ENCODE measurements at regions not wholly inside any gene's neighbourhood (a gene's known extent, or its start where the extent isn't known, plus 50 kb on each side); places are given as distances from the start of the nearest gene placed in this dataset.

- H3K79me2 ChIP-seq (ENCODE audit: control insufficient read depth, insufficient read depth, low read length): no peaks in the 10 kb centered on the region
- TF ChIP-seq EZH2 (IDR thresholded peaks at IDR 0.05; ENCODE audit: borderline replicate concordance, insufficient read depth, low read depth, low read length, poor library complexity, severe bottlenecking) (no peak), CTCF (IDR thresholded peaks at IDR 0.05) (no peak)
- ATAC-seq (ENCODE audit: low read depth): no peak
- H3K27me3 ChIP-seq (replicated peaks in 1 of 4; ENCODE audit: control extremely low read depth in 1 of 4, control insufficient read depth in 3 of 4, insufficient read depth in 4 of 4, low read length in 3 of 4): peaks cover 0 to 6% (median 0%) of the 10 kb centered on the region in 4 experiments
- WGBS (ENCODE audit: insufficient coverage): 84% methylated on average over 7 of the region's 8 CpGs
- Mint-ChIP-seq H3K4me3 (no peak overlapping the region), H3K27ac (no peak overlapping the region), H3K4me1 (no peaks in the 10 kb centered on the region), H3K27me3 (peaks cover 4% of the 10 kb centered on the region), H3K9me3 (ENCODE audit: insufficient read depth) (peaks cover 3% of the 10 kb centered on the region)
- ChIA-PET POLR2A (no interaction called here), CTCF (no interaction called here)
- no peak overlapping the region for H3K27ac ChIP-seq (ENCODE audit: low read length in 2 of 2)
- no peaks in the 10 kb centered on the region for H3K4me1 ChIP-seq (ENCODE audit: control insufficient read depth in 2 of 2, insufficient read depth in 2 of 2, low read length in 2 of 2)
- intact Hi-C loops (cut with micrococcal nuclease): no loop called here
- no peak overlapping the region for H3K9ac ChIP-seq (ENCODE audit: low read length)
- H3K4me3 ChIP-seq (ENCODE audit: control extremely low read depth in 1 of 5, extremely low read depth in 1 of 5, insufficient read depth in 1 of 5, low read depth in 2 of 5, low read length in 4 of 5): no peak overlapping the region
- H2AFZ ChIP-seq (ENCODE audit: insufficient read depth, low read depth, low read length, poor library complexity, severe bottlenecking): no peak overlapping the region
- no peak for DNase-seq
- no peaks in the 10 kb centered on the region for H4K20me1 ChIP-seq (ENCODE audit: control insufficient read depth, insufficient read depth, low read length, poor library complexity, severe bottlenecking)
- no peaks in the 10 kb centered on the region for H3K36me3 ChIP-seq (replicated peaks in 1 of 2; ENCODE audit: control extremely low read depth in 1 of 2, control insufficient read depth in 1 of 2, extremely low read depth in 1 of 2, insufficient read depth in 2 of 2, low read length in 1 of 2)
- H3K4me2 ChIP-seq (replicated peaks; ENCODE audit: low read depth, low read length, poor library complexity, severe bottlenecking): no peak overlapping the region
- peaks cover 0 to 1% (median 0%) of the 10 kb centered on the region in 3 donors for H3K9me3 ChIP-seq (ENCODE audit: control extremely low read depth in 1 of 3, control insufficient read depth in 2 of 3, insufficient read depth in 1 of 3, low read length in 2 of 3)
Measured at GRCh38 chr16:80147026-80147655, 393.7 kb upstream of the DYNLRB2 start.

DNA sequence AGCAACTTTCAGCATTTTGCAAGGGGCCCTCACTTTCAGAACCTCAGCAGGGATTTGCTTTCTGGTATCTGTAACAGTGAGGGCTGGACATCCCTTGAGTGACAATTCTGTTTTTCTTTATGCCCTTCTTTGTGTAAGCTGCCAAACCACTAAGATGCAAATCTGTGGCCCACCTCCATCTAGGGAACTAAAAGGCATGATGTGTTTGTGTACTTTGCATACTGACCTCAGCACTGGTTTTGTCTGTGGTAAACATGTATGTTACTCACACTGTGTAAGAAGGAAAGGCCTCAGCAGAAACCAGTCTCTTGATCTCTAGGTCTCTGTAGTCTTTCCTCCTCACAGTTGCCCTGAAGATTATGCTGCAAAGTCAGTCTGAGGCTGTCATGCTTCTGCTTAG is 396.6 kb upstream of the DYNLRB2 start:
- Histone ChIP-seq H3K27me3 (replicated peaks in 1 of 4; ENCODE audit: control extremely low read depth in 1 of 4, control insufficient read depth in 3 of 4, insufficient read depth in 4 of 4, low read length in 3 of 4) (peaks cover 0 to 6% (median 0%) of the 10 kb centered on the region in 4 experiments), H4K20me1 (ENCODE audit: control insufficient read depth, insufficient read depth, low read length, poor library complexity, severe bottlenecking) (no peaks in the 10 kb centered on the region), H3K4me1 (ENCODE audit: control insufficient read depth in 2 of 2, insufficient read depth in 2 of 2, low read length in 2 of 2) (no peaks in the 10 kb centered on the region), H3K9ac (ENCODE audit: low read length) (no peak overlapping the region), H3K4me2 (replicated peaks; ENCODE audit: low read depth, low read length, poor library complexity, severe bottlenecking) (no peak overlapping the region), H3K79me2 (ENCODE audit: control insufficient read depth, insufficient read depth, low read length) (no peaks in the 10 kb centered on the region), H3K27ac (ENCODE audit: low read length in 2 of 2) (no peak overlapping the region), H2AFZ (ENCODE audit: insufficient read depth, low read depth, low read length, poor library complexity, severe bottlenecking) (no peak overlapping the region), H3K9me3 (ENCODE audit: control extremely low read depth in 1 of 3, control insufficient read depth in 2 of 3, insufficient read depth in 1 of 3, low read length in 2 of 3) (peaks cover 0 to 3% (median 1%) of the 10 kb centered on the region in 3 donors), H3K4me3 (ENCODE audit: control extremely low read depth in 1 of 5, extremely low read depth in 1 of 5, insufficient read depth in 1 of 5, low read depth in 2 of 5, low read length in 4 of 5) (no peak overlapping the region), H3K36me3 (replicated peaks in 1 of 2; ENCODE audit: control extremely low read depth in 1 of 2, control insufficient read depth in 1 of 2, extremely low read depth in 1 of 2, insufficient read depth in 2 of 2, low read length in 1 of 2) (no peaks in the 10 kb centered on the region)
- Mint-ChIP-seq H3K4me1 (no peaks in the 10 kb centered on the region), H3K27ac (no peak overlapping the region), H3K27me3 (no peaks in the 10 kb centered on the region), H3K4me3 (no peak overlapping the region), H3K9me3 (ENCODE audit: insufficient read depth) (peaks cover 3% of the 10 kb centered on the region)
- no peak for TF ChIP-seq CTCF (IDR thresholded peaks at IDR 0.05)
- TF ChIP-seq EZH2 (IDR thresholded peaks at IDR 0.05; ENCODE audit: borderline replicate concordance, insufficient read depth, low read depth, low read length, poor library complexity, severe bottlenecking): no peak
- DNase-seq (no peak), ATAC-seq (ENCODE audit: low read depth) (no peak)
- CTCF ChIA-PET: no interaction called here
- intact Hi-C loops (cut with micrococcal nuclease): no loop called here
- POLR2A ChIA-PET: no interaction called here
